ENCODE measurements at regions not wholly inside any gene's neighbourhood (a gene's known extent, or its start where the extent isn't known, plus 50 kb on each side); places are given as distances from the start of the nearest gene placed in this dataset.

GRCh38 chr10:83166344-83166743 is 973.0 kb upstream of the GHITM start:
- FAIRE-seq, result no peak

- no peak for FAIRE-seq
Observed at GRCh38 chr10:83167081-83167480, 972.2 kb upstream of the GHITM start.

GRCh38 chr10:83176901-83177300 is 962.4 kb upstream of the GHITM start:
- no peak for FAIRE-seq

GRCh38 chr10:83178526-83178925 is 960.8 kb upstream of the GHITM start:
- FAIRE-seq, result no peak

GRCh38 chr10:83179371-83179770 is 959.9 kb upstream of the GHITM start:
- FAIRE-seq, result no peak

GRCh38 chr10:83182076-83182475 is 957.2 kb upstream of the GHITM start:
- no peak for FAIRE-seq

- no peak for FAIRE-seq
Observed at GRCh38 chr10:83184641-83185040, 954.7 kb upstream of the GHITM start.

- FAIRE-seq, result no peak
Observed at GRCh38 chr10:83190614-83191013, 948.7 kb upstream of the GHITM start.

GRCh38 chr10:83193026-83193425 is 946.3 kb upstream of the GHITM start:
- FAIRE-seq, result no peak

GRCh38 chr10:83195021-83195420 is 944.3 kb upstream of the GHITM start:
- no peak for FAIRE-seq

- FAIRE-seq, result no peak
Observed at GRCh38 chr10:83199374-83199773, 939.9 kb upstream of the GHITM start.

- no peak for FAIRE-seq
Observed at GRCh38 chr10:83205861-83206260, 933.4 kb upstream of the GHITM start.

GRCh38 chr10:83212632-83213334 is 926.5 kb upstream of the GHITM start:
- no peak for FAIRE-seq

- no peak for FAIRE-seq
Observed at GRCh38 chr10:83214136-83214535, 925.2 kb upstream of the GHITM start.

GRCh38 chr10:83218205-83218604 is 921.1 kb upstream of the GHITM start:
- FAIRE-seq, result no peak

- FAIRE-seq, result no peak
Observed at GRCh38 chr10:83222300-83222699, 917.0 kb upstream of the GHITM start.

- FAIRE-seq, result no peak
Observed at GRCh38 chr10:83222832-83223742, 916.2 kb upstream of the GHITM start.

- no peak for FAIRE-seq
Observed at GRCh38 chr10:83225781-83226180, 913.5 kb upstream of the GHITM start.

GRCh38 chr10:83229991-83230390 is 909.3 kb upstream of the GHITM start:
- no peak for FAIRE-seq

- no peak for FAIRE-seq
Observed at GRCh38 chr10:83233691-83234090, 905.6 kb upstream of the GHITM start.

- FAIRE-seq, result no peak
Observed at GRCh38 chr10:83248106-83248631, 891.1 kb upstream of the GHITM start.

- no peak for FAIRE-seq
Observed at GRCh38 chr10:83250396-83250795, 888.9 kb upstream of the GHITM start.

GRCh38 chr10:83252169-83252568 is 887.1 kb upstream of the GHITM start:
- FAIRE-seq, result no peak

GRCh38 chr10:83252596-83252995 is 886.7 kb upstream of the GHITM start:
- no peak for FAIRE-seq

All from G401.6 (cell line).